Right lobe of liver (tissue), 6 donors: ENCODE measurements at regions not wholly inside any gene's neighbourhood (a gene's known extent, or its start where the extent isn't known, plus 50 kb on each side); places are given as distances from the start of the nearest gene placed in this dataset.

Experiments used
- ATAC-seq, 4 donors: fragments of 200-7000 bp; cut with Tn5 transposase; one replicate each; pipeline ENCODE4 v1.9.1; 2020; ENCODE audit warnings: mild to moderate bottlenecking in 4 of 4, moderate library complexity in 4 of 4
- DNase-seq, 3 donors: peaks; one replicate each; pipeline ENCODE4 v3.0.0-alpha.2; 2020
- H3K27ac ChIP-seq, 3 donors: fragments of 200-600 bp; one replicate each; pipeline ENCODE4 v1.8.0; 2022
- H3K27me3 ChIP-seq, 2 donors: fragments of 200-600 bp; one replicate each; pipeline ENCODE4 v1.8.0; 2022
- H3K36me3 ChIP-seq, 4 donors: fragments of 200-600 bp; sonication (generic) in 1 of 4; one replicate each; pipeline versions ENCODE4 v1.5.1 to v1.8.0; 2017 to 2022; ENCODE audit warnings: control low read depth in 1 of 4
- H3K4me1 ChIP-seq, 4 donors: fragments of 200-600 bp; sonication (generic) in 1 of 4; one replicate each; pipeline versions ENCODE4 v1.5.1 to v1.8.0; 2017 to 2022; ENCODE audit warnings: control low read depth in 1 of 4
- H3K4me3 ChIP-seq, 3 donors: fragments of 200-600 bp; one replicate each; pipeline ENCODE4 v1.8.0; 2022
- H3K9me3 ChIP-seq, 4 donors: fragments of 200-600 bp; sonication (generic) in 1 of 4; one replicate each; pipeline versions ENCODE4 v1.5.1 to v1.8.0; 2017 to 2022; ENCODE audit warnings: control low read depth in 1 of 4
- POLR2A ChIP-seq: fragments of 450-650 bp; IDR thresholded peaks from one replicate; pipeline ENCODE4 v1.6.1; 2017; ENCODE audit warnings: antibody characterized with exemption, mild to moderate bottlenecking
- WGBS: methylation state at CpG from one replicate; pipeline ENCODE4 v1.1.6; 2018; ENCODE audit warnings: low coverage, low lambda C conversion rate; ENCODE audit not compliant: insufficient coverage; ENCODE audit errors: missing lambda C conversion rate; 5-methylcytosine and 5-hydroxymethylcytosine counted together
- intact Hi-C, 2 donors: fragments of 100-400 bp; cut with DNase I; formaldehyde crosslinking; loops; one replicate each; pipeline versions ENCODE4 v1.11.2 to v1.14.1; 2022
- TF ChIP-seq, protein P1 (sequence below), 4 donors: fragments of 200-600 bp in 3 of 4; fragments of 450-650 bp in 1 of 4; IDR thresholded peaks; one replicate each; pipeline versions ENCODE4 v1.5.1 to v1.8.0; 2016 to 2022; ENCODE audit warnings: antibody characterized with exemption in 4 of 4, mild to moderate bottlenecking in 2 of 4
- donor health status: DM: no; HTN: yes; CAD: no.
- donor health status: DM: no; HTN: no; CAD: no.
- donor health status: DM: no; HTN: no; CAD: no.
- donor health status: DM: no; HTN: yes; CAD: no.
- donor health status: DM: no; HTN: yes; CAD: no.

DNA sequence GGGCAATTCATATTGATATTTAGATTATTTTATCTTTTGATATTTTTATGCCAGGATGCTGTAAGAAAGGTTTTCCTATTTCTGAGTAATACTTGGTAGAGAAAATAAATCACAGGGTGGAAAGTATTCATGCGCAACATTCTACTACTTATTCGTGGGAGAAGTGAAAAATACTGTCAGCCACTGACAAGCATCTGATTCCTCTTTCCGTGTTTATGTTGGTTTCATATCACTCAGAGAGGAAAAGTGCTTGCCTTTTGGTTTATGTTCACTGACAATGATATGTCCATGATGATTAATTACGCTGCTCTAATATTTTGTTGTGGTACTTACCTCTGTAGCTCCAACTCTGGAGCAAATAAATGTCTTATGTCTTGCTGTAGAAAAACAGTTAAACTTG lies 429.4 kb downstream of the EDEM1 start:
- no peak for TF ChIP-seq POLR2A
- TF ChIP-seq, protein P1, sequence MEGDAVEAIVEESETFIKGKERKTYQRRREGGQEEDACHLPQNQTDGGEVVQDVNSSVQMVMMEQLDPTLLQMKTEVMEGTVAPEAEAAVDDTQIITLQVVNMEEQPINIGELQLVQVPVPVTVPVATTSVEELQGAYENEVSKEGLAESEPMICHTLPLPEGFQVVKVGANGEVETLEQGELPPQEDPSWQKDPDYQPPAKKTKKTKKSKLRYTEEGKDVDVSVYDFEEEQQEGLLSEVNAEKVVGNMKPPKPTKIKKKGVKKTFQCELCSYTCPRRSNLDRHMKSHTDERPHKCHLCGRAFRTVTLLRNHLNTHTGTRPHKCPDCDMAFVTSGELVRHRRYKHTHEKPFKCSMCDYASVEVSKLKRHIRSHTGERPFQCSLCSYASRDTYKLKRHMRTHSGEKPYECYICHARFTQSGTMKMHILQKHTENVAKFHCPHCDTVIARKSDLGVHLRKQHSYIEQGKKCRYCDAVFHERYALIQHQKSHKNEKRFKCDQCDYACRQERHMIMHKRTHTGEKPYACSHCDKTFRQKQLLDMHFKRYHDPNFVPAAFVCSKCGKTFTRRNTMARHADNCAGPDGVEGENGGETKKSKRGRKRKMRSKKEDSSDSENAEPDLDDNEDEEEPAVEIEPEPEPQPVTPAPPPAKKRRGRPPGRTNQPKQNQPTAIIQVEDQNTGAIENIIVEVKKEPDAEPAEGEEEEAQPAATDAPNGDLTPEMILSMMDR (IDR thresholded peaks at IDR 0.05): no peak
- H3K36me3 ChIP-seq: no peaks in the 10 kb centered on the region
- intact Hi-C loops: no loop called here
- no peaks in the 10 kb centered on the region for H3K9me3 ChIP-seq
- no peaks in the 10 kb centered on the region for H3K27me3 ChIP-seq
- H3K4me1 ChIP-seq: no peaks in the 10 kb centered on the region
- 48% methylated on average over 4 of the region's 4 CpGs for WGBS
- no peak overlapping the region for H3K27ac ChIP-seq
- H3K4me3 ChIP-seq: no peak overlapping the region
- no peak for ATAC-seq
- DNase-seq: no peak

DNA sequence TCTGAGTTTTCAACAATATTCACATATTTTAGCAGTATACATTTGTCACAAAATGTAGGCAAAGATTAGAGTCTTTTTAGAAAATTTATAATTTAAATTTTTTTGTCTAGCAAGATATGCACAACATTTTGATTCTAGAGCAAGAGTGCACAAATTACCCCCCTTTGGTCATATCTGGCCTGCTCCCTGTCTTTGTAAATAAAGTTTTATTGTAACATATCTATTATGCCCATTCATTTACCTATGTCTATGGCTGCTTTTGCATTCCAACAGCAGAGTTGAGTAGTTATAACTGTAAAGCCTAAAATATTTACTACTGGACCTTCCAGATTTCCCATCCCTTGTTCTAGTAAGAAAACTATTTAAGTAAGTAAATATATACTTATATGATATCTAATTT lies 430.7 kb downstream of the EDEM1 start:
- Histone ChIP-seq H3K4me1 (no peaks in the 10 kb centered on the region), H3K27me3 (no peaks in the 10 kb centered on the region), H3K36me3 (no peaks in the 10 kb centered on the region), H3K9me3 (no peaks in the 10 kb centered on the region), H3K4me3 (no peak overlapping the region), H3K27ac (no peak overlapping the region)
- ATAC-seq: no peak
- TF ChIP-seq, protein P1 (IDR thresholded peaks at IDR 0.05): no peak
- no peak for TF ChIP-seq POLR2A
- intact Hi-C loops: no loop called here
- DNase-seq: no peak

DNA sequence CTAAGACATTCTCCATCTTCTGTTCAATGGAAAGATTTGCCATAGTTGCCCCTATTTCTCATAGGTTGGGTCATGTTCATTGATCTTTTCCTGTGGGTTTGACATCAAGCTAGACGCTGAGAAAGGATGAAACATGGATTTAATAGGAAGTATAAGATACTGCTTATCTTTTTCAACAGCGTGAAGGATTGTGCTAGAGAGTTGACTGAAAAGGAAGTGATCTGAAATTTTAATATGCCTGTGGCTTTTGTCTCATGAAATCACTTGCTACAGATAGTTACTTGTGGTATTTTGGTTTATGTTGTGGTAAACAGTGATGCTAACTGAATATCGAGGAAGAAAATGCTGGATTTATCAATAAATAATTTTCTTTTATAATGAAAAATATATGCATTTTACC lies 442.9 kb downstream of the EDEM1 start:
- H3K4me1 ChIP-seq: no peaks in the 10 kb centered on the region
- intact Hi-C loops: no loop called here
- 28% methylated on average over 3 of the region's 3 CpGs for WGBS
- H3K27me3 ChIP-seq: no peaks in the 10 kb centered on the region
- H3K27ac ChIP-seq: no peak overlapping the region
- TF ChIP-seq, protein P1 (IDR thresholded peaks at IDR 0.05): no peak
- TF ChIP-seq POLR2A: no peak
- no peaks in the 10 kb centered on the region for H3K36me3 ChIP-seq
- no peak for DNase-seq
- no peaks in the 10 kb centered on the region for H3K9me3 ChIP-seq
- no peak overlapping the region for H3K4me3 ChIP-seq
- ATAC-seq: no peak

DNA sequence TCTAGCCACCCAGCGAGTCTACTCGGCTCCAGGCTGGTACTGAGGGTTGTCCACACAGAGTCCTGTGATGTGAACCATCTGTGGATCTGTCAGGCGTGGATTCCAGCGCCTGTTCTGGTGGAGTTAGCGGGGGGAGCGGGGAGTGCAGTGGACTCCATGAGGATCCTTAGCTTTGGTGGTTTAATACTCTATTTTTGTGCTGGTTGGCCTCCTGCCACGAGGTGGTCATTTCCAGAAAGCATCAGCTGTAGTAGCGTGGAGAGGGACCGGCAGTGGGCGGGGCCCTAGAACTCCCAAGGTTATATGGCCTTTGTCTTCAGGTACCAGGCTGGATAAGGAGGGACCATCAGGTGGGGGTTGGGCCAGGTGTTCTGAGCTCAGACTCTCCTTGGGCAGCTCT lies 446.5 kb downstream of the EDEM1 start:
- Histone ChIP-seq H3K27ac (no peak overlapping the region), H3K27me3 (no peaks in the 10 kb centered on the region), H3K4me3 (no peak overlapping the region), H3K4me1 (no peaks in the 10 kb centered on the region), H3K36me3 (no peaks in the 10 kb centered on the region), H3K9me3 (no peaks in the 10 kb centered on the region)
- ATAC-seq (no peak), DNase-seq (no peak)
- 67% methylated on average over 8 of the region's 10 CpGs for WGBS
- TF ChIP-seq POLR2A: no peak
- TF ChIP-seq, protein P1 (IDR thresholded peaks at IDR 0.05): no peak
- intact Hi-C loops: no loop called here

DNA sequence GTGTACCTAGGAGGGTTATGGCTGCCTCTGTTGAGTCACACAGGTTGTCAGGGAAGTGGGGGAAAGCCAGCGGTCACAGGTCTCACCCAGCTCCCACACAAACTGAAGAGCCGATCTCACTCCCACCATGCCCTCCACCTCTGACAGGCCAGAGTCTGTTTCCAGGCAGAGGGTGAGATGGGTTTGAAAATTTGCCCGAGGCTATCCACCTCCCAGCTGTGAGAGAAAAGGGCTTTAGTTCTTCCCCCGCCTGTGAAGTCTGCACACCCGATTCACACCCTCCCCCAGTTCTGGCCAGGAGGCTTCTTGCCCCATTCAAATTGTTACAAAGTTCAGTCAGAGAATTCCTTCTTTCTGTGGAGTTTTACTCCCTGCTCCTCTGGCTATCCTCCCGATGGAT lies 446.9 kb downstream of the EDEM1 start:
- intact Hi-C loops: no loop called here
- Histone ChIP-seq H3K36me3 (no peaks in the 10 kb centered on the region), H3K27ac (no peak overlapping the region), H3K27me3 (no peaks in the 10 kb centered on the region), H3K9me3 (no peaks in the 10 kb centered on the region), H3K4me3 (no peak overlapping the region), H3K4me1 (no peaks in the 10 kb centered on the region)
- DNase-seq: no peak
- no peak for ATAC-seq
- TF ChIP-seq, protein P1 (IDR thresholded peaks at IDR 0.05): no peak
- no peak for TF ChIP-seq POLR2A
- WGBS: 17% methylated on average over 2 of the region's 6 CpGs
